ENCODE measurements at regions not wholly inside any gene's neighbourhood (a gene's known extent, or its start where the extent isn't known, plus 50 kb on each side); places are given as distances from the start of the nearest gene placed in this dataset.

GRCh38 chr5:118441956-118442355 is 546.4 kb downstream of the DTWD2 start:
- no peak overlapping the region for H3K9ac ChIP-seq
- H3K27ac ChIP-seq: no peak overlapping the region
- no peak overlapping the region for H3K4me2 ChIP-seq
- no peaks in the 10 kb centered on the region for H4K20me1 ChIP-seq (ENCODE audit: insufficient read depth)
- H3K79me2 ChIP-seq (ENCODE audit: insufficient read depth, low read depth): no peaks in the 10 kb centered on the region
- no peak overlapping the region for H2AFZ ChIP-seq (ENCODE audit: low read depth)
- no peaks in the 10 kb centered on the region for H3K27me3 ChIP-seq (ENCODE audit: insufficient read depth, low read depth)
- no peaks in the 10 kb centered on the region for H3K36me3 ChIP-seq (ENCODE audit: insufficient read depth)
- H3K4me1 ChIP-seq (ENCODE audit: low read depth, poor library complexity, severe bottlenecking): no peaks in the 10 kb centered on the region
- TF ChIP-seq CTCF (conservative IDR thresholded peaks at IDR 0.05; ENCODE audit: low read depth, low read length): no peak
- no peak overlapping the region for H3K4me3 ChIP-seq (IDR thresholded peaks at IDR 0.05; ENCODE audit: insufficient read depth, low read depth, low read length)

GRCh38 chr5:118441034-118441433 is 547.3 kb downstream of the DTWD2 start:
- Histone ChIP-seq H3K36me3 (ENCODE audit: insufficient read depth) (no peaks in the 10 kb centered on the region), H4K20me1 (ENCODE audit: insufficient read depth) (no peaks in the 10 kb centered on the region), H2AFZ (ENCODE audit: low read depth) (no peak overlapping the region), H3K4me3 (IDR thresholded peaks at IDR 0.05; ENCODE audit: insufficient read depth, low read depth, low read length) (no peak overlapping the region), H3K79me2 (ENCODE audit: insufficient read depth, low read depth) (no peaks in the 10 kb centered on the region), H3K4me2 (no peak overlapping the region), H3K27ac (no peak overlapping the region), H3K9ac (no peak overlapping the region), H3K4me1 (ENCODE audit: low read depth, poor library complexity, severe bottlenecking) (no peaks in the 10 kb centered on the region), H3K27me3 (ENCODE audit: insufficient read depth, low read depth) (no peaks in the 10 kb centered on the region)
- no peak for TF ChIP-seq CTCF (conservative IDR thresholded peaks at IDR 0.05; ENCODE audit: low read depth, low read length)

- H3K36me3 ChIP-seq (ENCODE audit: insufficient read depth): no peaks in the 10 kb centered on the region
- H3K4me3 ChIP-seq (IDR thresholded peaks at IDR 0.05; ENCODE audit: insufficient read depth, low read depth, low read length): no peak overlapping the region
- no peaks in the 10 kb centered on the region for H3K79me2 ChIP-seq (ENCODE audit: insufficient read depth, low read depth)
- no peak for TF ChIP-seq CTCF (conservative IDR thresholded peaks at IDR 0.05; ENCODE audit: low read depth, low read length)
- H3K27ac ChIP-seq: no peak overlapping the region
- H4K20me1 ChIP-seq (ENCODE audit: insufficient read depth): no peaks in the 10 kb centered on the region
- no peaks in the 10 kb centered on the region for H3K27me3 ChIP-seq (ENCODE audit: insufficient read depth, low read depth)
- no peaks in the 10 kb centered on the region for H3K4me1 ChIP-seq (ENCODE audit: low read depth, poor library complexity, severe bottlenecking)
- no peak overlapping the region for H2AFZ ChIP-seq (ENCODE audit: low read depth)
- no peak overlapping the region for H3K4me2 ChIP-seq
- no peak overlapping the region for H3K9ac ChIP-seq
Measured at GRCh38 chr5:118440496-118440895, 547.9 kb downstream of the DTWD2 start.

- no peak overlapping the region for H3K27ac ChIP-seq
- no peak for TF ChIP-seq CTCF (conservative IDR thresholded peaks at IDR 0.05; ENCODE audit: low read depth, low read length)
- no peaks in the 10 kb centered on the region for H3K36me3 ChIP-seq (ENCODE audit: insufficient read depth)
- no peaks in the 10 kb centered on the region for H3K27me3 ChIP-seq (ENCODE audit: insufficient read depth, low read depth)
- H4K20me1 ChIP-seq (ENCODE audit: insufficient read depth): no peaks in the 10 kb centered on the region
- no peaks in the 10 kb centered on the region for H3K79me2 ChIP-seq (ENCODE audit: insufficient read depth, low read depth)
- no peak overlapping the region for H2AFZ ChIP-seq (ENCODE audit: low read depth)
- no peak overlapping the region for H3K9ac ChIP-seq
- no peak overlapping the region for H3K4me3 ChIP-seq (IDR thresholded peaks at IDR 0.05; ENCODE audit: insufficient read depth, low read depth, low read length)
- no peaks in the 10 kb centered on the region for H3K4me1 ChIP-seq (ENCODE audit: low read depth, poor library complexity, severe bottlenecking)
- no peak overlapping the region for H3K4me2 ChIP-seq
Measured at GRCh38 chr5:118439831-118440230, 548.5 kb downstream of the DTWD2 start.

GRCh38 chr5:118435131-118435530 is 553.2 kb downstream of the DTWD2 start:
- Histone ChIP-seq H3K79me2 (ENCODE audit: insufficient read depth, low read depth) (no peaks in the 10 kb centered on the region), H3K4me3 (IDR thresholded peaks at IDR 0.05; ENCODE audit: insufficient read depth, low read depth, low read length) (no peak overlapping the region), H3K4me2 (no peak overlapping the region), H4K20me1 (ENCODE audit: insufficient read depth) (no peaks in the 10 kb centered on the region), H3K36me3 (ENCODE audit: insufficient read depth) (no peaks in the 10 kb centered on the region), H3K27me3 (ENCODE audit: insufficient read depth, low read depth) (no peaks in the 10 kb centered on the region), H3K9ac (no peak overlapping the region), H2AFZ (ENCODE audit: low read depth) (no peak overlapping the region), H3K27ac (no peak overlapping the region), H3K4me1 (ENCODE audit: low read depth, poor library complexity, severe bottlenecking) (no peaks in the 10 kb centered on the region)
- no peak for TF ChIP-seq CTCF (conservative IDR thresholded peaks at IDR 0.05; ENCODE audit: low read depth, low read length)

All from KMS-11 (cell line).